Breast epithelium (tissue), 4 donors: ENCODE measurements at regions not wholly inside any gene's neighbourhood (a gene's known extent, or its start where the extent isn't known, plus 50 kb on each side); places are given as distances from the start of the nearest gene placed in this dataset.

Source experiments
- DNase-seq, 2 donors: peaks; one replicate each; pipeline ENCODE4 v3.0.0-alpha.2; 2019; ENCODE audit warnings: low spot score in 2 of 2
- H3K27ac ChIP-seq, 2 donors: fragments of 200-600 bp; sonication (generic) in 1 of 2; one replicate each; pipeline ENCODE4 v1.5.1; 2016 to 2019; ENCODE audit warnings: mild to moderate bottlenecking in 1 of 2
- H3K27me3 ChIP-seq, 2 donors: fragments of 200-600 bp; sonication (generic) in 1 of 2; one replicate each; pipeline versions ENCODE4 v1.5.1 to v1.6.0; 2017 to 2019; ENCODE audit warnings: control low read depth in 1 of 2, mild to moderate bottlenecking in 1 of 2
- H3K36me3 ChIP-seq: fragments of 200-600 bp; one replicate; pipeline ENCODE4 v1.5.1; 2019
- H3K4me1 ChIP-seq, 2 donors: fragments of 200-600 bp; sonication (generic); one replicate each; pipeline ENCODE4 v1.5.1; 2016 to 2019; ENCODE audit warnings: control low read depth in 1 of 2
- H3K4me3 ChIP-seq, 3 donors: fragments of 200-600 bp; sonication (generic); 1 replicate in 2 of 3; 2 replicates in 1 of 3; pipeline ENCODE4 v1.5.1; 2016 to 2019; ENCODE audit warnings: mild to moderate bottlenecking in 3 of 3, moderate library complexity in 2 of 3
- H3K9me3 ChIP-seq, 2 donors: fragments of 200-600 bp; sonication (generic) in 1 of 2; one replicate each; pipeline ENCODE4 v1.5.1; 2016 to 2019; ENCODE audit warnings: control low read depth in 1 of 2
- CTCF ChIP-seq, 3 donors: fragments of 450-650 bp; IDR thresholded peaks; one replicate each; pipeline ENCODE4 v1.5.1; 2016 to 2017; ENCODE audit warnings: antibody characterized with exemption in 3 of 3, mild to moderate bottlenecking in 3 of 3, moderate library complexity in 3 of 3
- POLR2A ChIP-seq: fragments of 450-650 bp; IDR thresholded peaks from one replicate; pipeline ENCODE4 v1.6.1; 2016; ENCODE audit warnings: antibody characterized with exemption, mild to moderate bottlenecking, moderate library complexity
- POLR2AphosphoS5 ChIP-seq, 3 donors: sonication (generic); formaldehyde crosslinking; IDR thresholded peaks; one replicate each; pipeline ENCODE4 v1.6.1; 2017; ENCODE audit warnings: antibody characterized with exemption in 3 of 3
- intact Hi-C: fragments of 100-400 bp; cut with DNase I; formaldehyde crosslinking; loops from one replicate; pipeline ENCODE4 v1.15.1; 2023; ENCODE audit warnings: low total_unique reads

DNA sequence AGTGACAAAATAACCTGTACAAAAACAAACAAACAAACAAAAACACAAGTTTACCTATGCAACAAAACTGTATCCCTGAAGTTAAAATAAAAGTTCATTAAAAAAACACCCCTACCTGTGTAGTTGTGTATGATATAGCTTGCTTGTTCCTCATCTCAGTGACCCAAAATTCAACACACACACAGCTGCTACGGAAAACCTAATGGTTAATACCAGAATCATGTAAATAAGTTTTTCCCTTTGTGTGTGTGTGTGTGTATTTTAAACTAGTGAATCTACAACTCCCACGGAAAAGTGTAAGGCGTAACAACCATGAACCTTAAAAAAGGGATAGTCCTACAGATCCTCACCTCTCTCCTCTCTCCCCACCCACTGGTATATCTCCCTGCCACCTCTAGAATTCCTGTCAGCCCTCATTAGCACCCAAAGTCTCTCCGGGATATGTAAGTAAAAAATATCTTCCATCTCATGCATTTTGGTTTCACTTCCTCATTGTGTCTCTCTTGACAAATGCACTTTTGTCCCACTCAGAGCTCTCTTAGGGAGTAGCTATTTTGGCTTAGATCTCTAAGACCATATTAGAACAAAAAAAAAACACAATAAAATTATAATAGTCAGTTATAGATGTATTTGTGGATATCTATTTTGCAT is 2236.5 kb downstream of the PCDH9 start:
- H3K4me1 ChIP-seq: no peaks in the 10 kb centered on the region
- H3K36me3 ChIP-seq: no peaks in the 10 kb centered on the region
- no peak overlapping the region for H3K4me3 ChIP-seq
- TF ChIP-seq POLR2A (no peak), POLR2AphosphoS5 (IDR thresholded peaks at IDR 0.05) (no peak), CTCF (IDR thresholded peaks at IDR 0.05) (no peak)
- intact Hi-C loops: no loop called here
- H3K27me3 ChIP-seq: no peaks in the 10 kb centered on the region
- no peaks in the 10 kb centered on the region for H3K9me3 ChIP-seq
- DNase-seq: no peak
- H3K27ac ChIP-seq: no peak overlapping the region

GRCh38 chr13:64992314-64992713 is 2237.8 kb downstream of the PCDH9 start:
- TF ChIP-seq POLR2A (no peak), POLR2AphosphoS5 (IDR thresholded peaks at IDR 0.05) (no peak), CTCF (IDR thresholded peaks at IDR 0.05) (no peak)
- Histone ChIP-seq H3K27ac (no peak overlapping the region), H3K4me1 (no peaks in the 10 kb centered on the region), H3K9me3 (no peaks in the 10 kb centered on the region), H3K36me3 (no peaks in the 10 kb centered on the region), H3K27me3 (no peaks in the 10 kb centered on the region), H3K4me3 (no peak overlapping the region)
- intact Hi-C loops: no loop called here
- no peak for DNase-seq

GRCh38 chr13:64985075-64985474 is 2245.1 kb downstream of the PCDH9 start:
- Histone ChIP-seq H3K36me3 (no peaks in the 10 kb centered on the region), H3K4me3 (no peak overlapping the region), H3K27me3 (no peaks in the 10 kb centered on the region), H3K9me3 (no peaks in the 10 kb centered on the region), H3K4me1 (no peaks in the 10 kb centered on the region), H3K27ac (no peak overlapping the region)
- TF ChIP-seq POLR2AphosphoS5 (IDR thresholded peaks at IDR 0.05) (no peak), CTCF (IDR thresholded peaks at IDR 0.05) (no peak), POLR2A (no peak)
- no peak for DNase-seq
- intact Hi-C loops: no loop called here

DNA sequence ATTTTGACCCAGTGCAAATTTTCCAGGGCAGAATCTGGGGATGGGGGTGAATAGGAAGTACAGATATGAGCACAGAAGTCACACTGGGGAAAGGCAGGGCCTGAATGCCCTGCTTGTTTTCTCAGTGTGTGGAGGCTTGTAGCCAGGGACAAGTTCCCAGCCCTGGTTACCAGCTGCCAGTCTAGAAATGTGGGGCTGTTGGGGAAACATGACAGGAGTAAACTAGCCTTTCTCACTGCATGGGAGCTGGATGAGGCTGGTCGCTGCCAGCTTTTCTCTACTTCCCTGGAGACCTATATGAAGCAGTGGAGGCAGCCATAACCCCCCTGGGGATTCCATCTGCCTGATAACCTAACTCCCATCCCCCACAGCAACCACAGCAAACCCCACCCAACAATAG is 2267.7 kb downstream of the PCDH9 start:
- no peak for DNase-seq
- Histone ChIP-seq H3K4me1 (no peaks in the 10 kb centered on the region), H3K27ac (no peak overlapping the region), H3K4me3 (no peak overlapping the region), H3K9me3 (peaks cover 0 to 5% of the 10 kb centered on the region in 2 donors), H3K36me3 (no peaks in the 10 kb centered on the region), H3K27me3 (no peaks in the 10 kb centered on the region)
- intact Hi-C loops: no loop called here
- TF ChIP-seq POLR2A (no peak), POLR2AphosphoS5 (IDR thresholded peaks at IDR 0.05) (no peak), CTCF (IDR thresholded peaks at IDR 0.05) (no peak)

DNA sequence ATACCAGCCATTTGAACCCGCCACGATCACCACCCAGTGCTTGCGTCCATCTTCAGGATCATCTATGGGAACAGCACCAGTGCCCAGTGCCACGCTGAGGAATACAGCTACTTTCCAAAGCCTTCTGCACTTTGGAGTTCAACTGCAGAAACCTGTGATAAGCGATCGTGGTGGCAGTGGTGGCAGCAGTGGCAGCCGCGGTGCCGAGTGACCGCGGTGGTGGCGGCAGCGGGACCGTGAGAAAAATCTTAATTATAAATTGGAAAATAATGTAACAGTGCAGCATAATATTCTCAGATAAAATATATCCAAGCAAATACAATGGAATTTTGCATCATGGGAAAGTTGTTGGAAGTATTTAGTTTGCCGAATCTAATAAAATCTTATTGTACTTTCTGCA is 2270.9 kb downstream of the PCDH9 start:
- intact Hi-C loops: no loop called here
- no peak overlapping the region for H3K27ac ChIP-seq
- no peak overlapping the region for H3K4me3 ChIP-seq
- TF ChIP-seq POLR2A (no peak), CTCF (IDR thresholded peaks at IDR 0.05) (no peak), POLR2AphosphoS5 (IDR thresholded peaks at IDR 0.05) (no peak)
- no peaks in the 10 kb centered on the region for H3K9me3 ChIP-seq
- H3K4me1 ChIP-seq: no peaks in the 10 kb centered on the region
- DNase-seq: no peak
- H3K36me3 ChIP-seq: no peaks in the 10 kb centered on the region
- H3K27me3 ChIP-seq: no peaks in the 10 kb centered on the region
